ENCODE measurements at regions not wholly inside any gene's neighbourhood (a gene's known extent, or its start where the extent isn't known, plus 50 kb on each side); places are given as distances from the start of the nearest gene placed in this dataset.

GRCh38 chr2:41903474-41904135, 144.2 kb upstream of the PKDCC start:
- H3K9me3 Mint-ChIP-seq, result peaks cover 0 to 2% (median 0%) of the 10 kb centered on the region in 7 donors
- peaks cover 0 to 12% (median 4%) of the 10 kb centered on the region in 3 donors for H3K27me3 Mint-ChIP-seq (ENCODE audit: low read depth in 3 of 3)
- H3K4me3 Mint-ChIP-seq, result no peak overlapping the region
- no peak overlapping the region for H3K4me2 ChIP-seq (replicated peaks; ENCODE audit: extremely low read depth, low read length, poor library complexity, severe bottlenecking)
- no peak for DNase-seq
- H3K79me2 ChIP-seq (ENCODE audit: insufficient read depth, low read length), result no peaks in the 10 kb centered on the region
- no peak overlapping the region for H3K27ac ChIP-seq (ENCODE audit: low read depth in 1 of 2, low read length in 2 of 2)
- no peaks in the 10 kb centered on the region for H4K20me1 ChIP-seq (ENCODE audit: insufficient read depth, low read length)
- no peaks in the 10 kb centered on the region for H3K4me1 ChIP-seq (ENCODE audit: control insufficient read depth in 1 of 2, insufficient read depth in 2 of 2, low read length in 2 of 2)
- no peaks in the 10 kb centered on the region for H3K36me3 Mint-ChIP-seq
- no peak for TF ChIP-seq CTCF (IDR thresholded peaks at IDR 0.05)
- intact Hi-C loops (cut with micrococcal nuclease), result no loop called here
- no peaks in the 10 kb centered on the region for H3K27me3 ChIP-seq (ENCODE audit: control insufficient read depth in 2 of 2, insufficient read depth in 2 of 2, low read length in 2 of 2)
- H3K36me3 ChIP-seq (replicated peaks in 1 of 2; ENCODE audit: control insufficient read depth in 1 of 2, insufficient read depth in 2 of 2, low read length in 2 of 2), result no peaks in the 10 kb centered on the region
- H3K4me3 ChIP-seq (replicated peaks in 1 of 3; ENCODE audit: low read depth in 2 of 3, low read length in 3 of 3), result no peak overlapping the region
- no peak overlapping the region for H3K9ac ChIP-seq (ENCODE audit: insufficient read depth, low read length, poor library complexity, severe bottlenecking)
- H2AFZ ChIP-seq (ENCODE audit: insufficient read depth, low read depth, low read length, poor library complexity, severe bottlenecking), result no peak overlapping the region
- H3K4me1 Mint-ChIP-seq, result no peaks in the 10 kb centered on the region
- H3K27ac Mint-ChIP-seq, result no peak overlapping the region
- H3K9me3 ChIP-seq (replicated peaks in 1 of 2; ENCODE audit: control insufficient read depth in 1 of 2, insufficient read depth in 1 of 2, low read length in 2 of 2), result no peaks in the 10 kb centered on the region

GRCh38 chr2:41904459-41904858, 143.4 kb upstream of the PKDCC start:
- no peaks in the 10 kb centered on the region for H3K36me3 ChIP-seq (replicated peaks in 1 of 2; ENCODE audit: control insufficient read depth in 1 of 2, insufficient read depth in 2 of 2, low read length in 2 of 2)
- no peak overlapping the region for H3K9ac ChIP-seq (ENCODE audit: insufficient read depth, low read length, poor library complexity, severe bottlenecking)
- Mint-ChIP-seq H3K4me3 (no peak overlapping the region), H3K27me3 (ENCODE audit: low read depth in 3 of 3) (peaks cover 0 to 13% (median 2%) of the 10 kb centered on the region in 3 donors), H3K36me3 (no peaks in the 10 kb centered on the region), H3K4me1 (no peaks in the 10 kb centered on the region), H3K27ac (no peak overlapping the region), H3K9me3 (peaks cover 0 to 2% (median 0%) of the 10 kb centered on the region in 7 donors)
- no peak overlapping the region for H3K4me3 ChIP-seq (replicated peaks in 1 of 3; ENCODE audit: low read depth in 2 of 3, low read length in 3 of 3)
- no peaks in the 10 kb centered on the region for H3K9me3 ChIP-seq (replicated peaks in 1 of 2; ENCODE audit: control insufficient read depth in 1 of 2, insufficient read depth in 1 of 2, low read length in 2 of 2)
- H3K4me1 ChIP-seq (ENCODE audit: control insufficient read depth in 1 of 2, insufficient read depth in 2 of 2, low read length in 2 of 2), result no peaks in the 10 kb centered on the region
- H4K20me1 ChIP-seq (ENCODE audit: insufficient read depth, low read length), result no peaks in the 10 kb centered on the region
- no peak for DNase-seq
- no peaks in the 10 kb centered on the region for H3K79me2 ChIP-seq (ENCODE audit: insufficient read depth, low read length)
- intact Hi-C loops (cut with micrococcal nuclease), result no loop called here
- WGBS (ENCODE audit: insufficient coverage), result no CpG with 5 or more reads among the region's 2 CpGs
- no peak overlapping the region for H2AFZ ChIP-seq (ENCODE audit: insufficient read depth, low read depth, low read length, poor library complexity, severe bottlenecking)
- H3K27me3 ChIP-seq (ENCODE audit: control insufficient read depth in 2 of 2, insufficient read depth in 2 of 2, low read length in 2 of 2), result no peaks in the 10 kb centered on the region
- no peak overlapping the region for H3K27ac ChIP-seq (ENCODE audit: low read depth in 1 of 2, low read length in 2 of 2)
- H3K4me2 ChIP-seq (replicated peaks; ENCODE audit: extremely low read depth, low read length, poor library complexity, severe bottlenecking), result no peak overlapping the region
- TF ChIP-seq CTCF (IDR thresholded peaks at IDR 0.05), result no peak
